ENCODE measurements at regions not wholly inside any gene's neighbourhood (a gene's known extent, or its start where the extent isn't known, plus 50 kb on each side); places are given as distances from the start of the nearest gene placed in this dataset.

DNA sequence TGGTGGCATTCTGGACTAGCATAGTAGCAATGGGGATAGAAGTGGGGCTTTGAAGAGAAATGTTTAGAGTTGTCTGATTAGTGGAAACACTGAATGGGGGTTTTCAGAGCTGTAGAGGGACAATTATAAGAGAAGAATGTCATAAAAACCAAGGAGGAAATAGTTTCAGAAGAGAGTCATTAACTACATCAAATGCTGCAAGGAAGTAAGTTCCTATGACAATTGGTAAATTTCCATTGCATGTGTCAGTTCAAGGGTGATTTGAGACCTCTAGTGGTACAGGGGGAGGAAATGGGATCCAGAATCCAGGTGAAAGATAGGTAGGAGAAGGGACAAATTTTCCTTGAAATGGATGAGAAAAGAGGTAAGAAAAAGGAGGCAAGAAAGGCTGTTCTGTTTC, 68.3 kb upstream of the TBC1D5 start:
- TF ChIP-seq POLR2A (IDR thresholded peaks at IDR 0.05; ENCODE audit: low read depth, low read length) (no peak), POLR2AphosphoS5 (IDR thresholded peaks at IDR 0.05; ENCODE audit: low read depth, low read length) (no peak), TAF1 (IDR thresholded peaks at IDR 0.05; ENCODE audit: borderline replicate concordance, low read depth, low read length) (no peak)

Data from GM12892 (cell line).